ENCODE measurements at regions not wholly inside any gene's neighbourhood (a gene's known extent, or its start where the extent isn't known, plus 50 kb on each side); places are given as distances from the start of the nearest gene placed in this dataset.

- no peak for TF ChIP-seq CTBP2 (IDR thresholded peaks at IDR 0.05; ENCODE audit: borderline replicate concordance, insufficient read depth, insufficient read length, low read length)
These were observed 625.8 kb downstream of the TAFA4 start (continued) for GRCh38 chr3:68306571-68306970.
